Nephron progenitor cell (in vitro differentiated cells): ENCODE measurements at regions not wholly inside any gene's neighbourhood (a gene's known extent, or its start where the extent isn't known, plus 50 kb on each side); places are given as distances from the start of the nearest gene placed in this dataset.

Experiments used
- DNase-seq: peaks from one replicate; pipeline ENCODE4 v3.0.0; 2021
- H3K27ac Mint-ChIP-seq: 2 replicates; pipeline ENCODE4 v1.8.0; 2021; ENCODE audit warnings: mild to moderate bottlenecking, moderate library complexity, mixed read lengths
- H3K27me3 Mint-ChIP-seq: 2 replicates; pipeline ENCODE4 v1.8.0; 2021; ENCODE audit warnings: mild to moderate bottlenecking, low read depth, mixed read lengths; ENCODE audit not compliant: poor library complexity
- H3K36me3 Mint-ChIP-seq: 2 replicates; pipeline ENCODE4 v1.8.0; 2021; ENCODE audit warnings: low read depth, mixed read lengths
- H3K4me1 Mint-ChIP-seq: 2 replicates; pipeline ENCODE4 v1.8.0; 2021; ENCODE audit warnings: mixed read lengths
- H3K4me3 Mint-ChIP-seq: 2 replicates; pipeline ENCODE4 v1.8.0; 2021; ENCODE audit warnings: mild to moderate bottlenecking, moderate library complexity, mixed read lengths
- H3K9me3 Mint-ChIP-seq: 2 replicates; pipeline ENCODE4 v1.8.0; 2021; ENCODE audit warnings: mild to moderate bottlenecking, moderate library complexity, mixed read lengths
- CTCF ChIP-seq: fragments of 200-600 bp; sonication (generic); IDR thresholded peaks from 2 replicates; pipeline ENCODE4 v1.5.0; 2021; ENCODE audit warnings: antibody characterized with exemption

- peaks cover 8% of the 10 kb centered on the region for H3K36me3 Mint-ChIP-seq
- DNase-seq: no peak
- H3K27me3 Mint-ChIP-seq: no peaks in the 10 kb centered on the region
- no peak overlapping the region for H3K4me3 Mint-ChIP-seq
- peaks cover 27% of the 10 kb centered on the region for H3K9me3 Mint-ChIP-seq
- TF ChIP-seq CTCF: no peak
- H3K27ac Mint-ChIP-seq: no peak overlapping the region
- peaks cover 12% of the 10 kb centered on the region for H3K4me1 Mint-ChIP-seq
Measured at GRCh38 chr17:69854225-69854780, 220.7 kb upstream of the KCNJ16 start.

GRCh38 chr17:69856946-69857345, 218.1 kb upstream of the KCNJ16 start:
- no peak overlapping the region for H3K4me3 Mint-ChIP-seq
- peaks cover 12% of the 10 kb centered on the region for H3K4me1 Mint-ChIP-seq
- DNase-seq: no peak
- no peak for TF ChIP-seq CTCF
- H3K36me3 Mint-ChIP-seq: peaks cover 15% of the 10 kb centered on the region
- H3K27ac Mint-ChIP-seq: no peak overlapping the region
- H3K9me3 Mint-ChIP-seq: peaks cover 38% of the 10 kb centered on the region
- H3K27me3 Mint-ChIP-seq: no peaks in the 10 kb centered on the region

- Mint-ChIP-seq H3K36me3 (peaks cover 15% of the 10 kb centered on the region), H3K4me3 (no peak overlapping the region), H3K4me1 (peaks cover 12% of the 10 kb centered on the region), H3K9me3 (peaks cover 38% of the 10 kb centered on the region), H3K27ac (no peak overlapping the region), H3K27me3 (no peaks in the 10 kb centered on the region)
- no peak for TF ChIP-seq CTCF
- DNase-seq: no peak
Measured at GRCh38 chr17:69857412-69857835, 217.6 kb upstream of the KCNJ16 start.

- Mint-ChIP-seq H3K4me1 (peaks cover 12% of the 10 kb centered on the region), H3K36me3 (peaks cover 15% of the 10 kb centered on the region), H3K4me3 (no peak overlapping the region), H3K27ac (no peak overlapping the region), H3K27me3 (no peaks in the 10 kb centered on the region), H3K9me3 (peaks cover 38% of the 10 kb centered on the region)
- TF ChIP-seq CTCF: no peak
- no peak for DNase-seq
Measured at GRCh38 chr17:69858460-69858859, 216.6 kb upstream of the KCNJ16 start.

- peaks cover 4% of the 10 kb centered on the region for H3K27me3 Mint-ChIP-seq
- H3K36me3 Mint-ChIP-seq: peaks cover 15% of the 10 kb centered on the region
Measured at GRCh38 chr17:69860142-69860680, 214.8 kb upstream of the KCNJ16 start.

More at GRCh38 chr17:69860142-69860680, 214.8 kb upstream of the KCNJ16 start:
- no peak overlapping the region for H3K27ac Mint-ChIP-seq
- TF ChIP-seq CTCF: no peak
- H3K4me3 Mint-ChIP-seq: no peak overlapping the region
- no peak for DNase-seq
- peaks cover 38% of the 10 kb centered on the region for H3K9me3 Mint-ChIP-seq
- no peaks in the 10 kb centered on the region for H3K4me1 Mint-ChIP-seq
